Anterior cingulate cortex (tissue), 58 donors: ENCODE measurements at regions not wholly inside any gene's neighbourhood (a gene's known extent, or its start where the extent isn't known, plus 50 kb on each side); places are given as distances from the start of the nearest gene placed in this dataset.

Experiments
- DNase-seq, 58 donors: peaks; one replicate each; lab custom pipeline; 2025; lab: John Stamatoyannopoulos, UW

- DNase-seq = no peak
Measured at GRCh38 chr6:133688705-133689492, 200.0 kb upstream of the TCF21 start.

GRCh38 chr6:133689863-133690262 lies 199.1 kb upstream of the TCF21 start:
- no peak for DNase-seq

- no peak for DNase-seq
Measured at GRCh38 chr6:133693565-133693964, 195.3 kb upstream of the TCF21 start.

GRCh38 chr6:133697185-133697584 lies 191.7 kb upstream of the TCF21 start:
- DNase-seq = no peak

GRCh38 chr6:133697666-133698065 lies 191.2 kb upstream of the TCF21 start:
- DNase-seq = peak in 11 of 58 donors; percentile 1 to 41 (median 18)

- no peak for DNase-seq
Measured at GRCh38 chr6:133698272-133698671, 190.6 kb upstream of the TCF21 start.

GRCh38 chr6:133699741-133700385 lies 189.1 kb upstream of the TCF21 start:
- DNase-seq = peak in 4 of 58 donors; percentile 0 to 4 (median 2)

GRCh38 chr6:133701633-133702331 lies 187.1 kb upstream of the TCF21 start:
- no peak for DNase-seq

- DNase-seq = no peak
Measured at GRCh38 chr6:133704371-133704770, 184.5 kb upstream of the TCF21 start.

- no peak for DNase-seq
Measured at GRCh38 chr6:133705066-133705465, 183.8 kb upstream of the TCF21 start.

- no peak for DNase-seq
Measured at GRCh38 chr6:133705731-133706130, 183.2 kb upstream of the TCF21 start.

- peak in 25 of 58 donors; percentile 1 to 61 (median 24) for DNase-seq
Measured at GRCh38 chr6:133707456-133707855, 181.5 kb upstream of the TCF21 start.

GRCh38 chr6:133710826-133711225 lies 178.1 kb upstream of the TCF21 start:
- no peak for DNase-seq

GRCh38 chr6:133715270-133715669 lies 173.6 kb upstream of the TCF21 start:
- DNase-seq = no peak

- DNase-seq = no peak
Measured at GRCh38 chr6:133724726-133725125, 164.2 kb upstream of the TCF21 start.

- DNase-seq = no peak
Measured at GRCh38 chr6:133726188-133726587, 162.7 kb upstream of the TCF21 start.

- DNase-seq = no peak
Measured at GRCh38 chr6:133730881-133731280, 158.0 kb upstream of the TCF21 start.

- DNase-seq = no peak
Measured at GRCh38 chr6:133740218-133740617, 148.7 kb upstream of the TCF21 start.

- DNase-seq = no peak
Measured at GRCh38 chr6:133740816-133741215, 148.1 kb upstream of the TCF21 start.

GRCh38 chr6:133741375-133741861 lies 147.5 kb upstream of the TCF21 start:
- DNase-seq = no peak

- no peak for DNase-seq
Measured at GRCh38 chr6:133743621-133744020, 145.3 kb upstream of the TCF21 start.
